Ovary (tissue), 3 donors: ENCODE measurements at regions not wholly inside any gene's neighbourhood (a gene's known extent, or its start where the extent isn't known, plus 50 kb on each side); places are given as distances from the start of the nearest gene placed in this dataset.

Experiments used
- CTCF ChIP-seq, 3 donors: fragments of 450-650 bp in 2 of 3; fragments of 200-600 bp in 1 of 3; IDR thresholded peaks; one replicate each; pipeline versions ENCODE4 v1.5.1 to v1.8.0; 2016 to 2022; ENCODE audit warnings: antibody characterized with exemption in 3 of 3, mild to moderate bottlenecking in 1 of 3
- POLR2A ChIP-seq: fragments of 450-650 bp; IDR thresholded peaks from one replicate; pipeline ENCODE4 v1.6.1; 2017; ENCODE audit warnings: antibody characterized with exemption, mild to moderate bottlenecking, moderate library complexity
- donor health status: DM: no; HTN: no; CAD: no.

- TF ChIP-seq CTCF (IDR thresholded peaks at IDR 0.05): no peak
- TF ChIP-seq POLR2A: no peak
These were observed 161.2 kb downstream of the ARRDC3 start for GRCh38 chr5:91221917-91222316.
